CD14-positive monocyte (primary cell): ENCODE measurements at regions not wholly inside any gene's neighbourhood (a gene's known extent, or its start where the extent isn't known, plus 50 kb on each side); places are given as distances from the start of the nearest gene placed in this dataset.

ENCODE experiments used
- DNase-seq, 3 donors: peaks; one replicate each; pipeline ENCODE4 v3.0.0-alpha.2; 2011 to 2022
- H2AFZ ChIP-seq: 2 replicates; pipeline ENCODE4 v1.6.0; 2012; ENCODE audit warnings: mild to moderate bottlenecking, low read depth, low read length, inconsistent platforms; ENCODE audit not compliant: insufficient read depth, poor library complexity, severe bottlenecking
- H3K27ac ChIP-seq, 2 donors: 1 replicate in 1 of 2; 2 replicates in 1 of 2; pipeline ENCODE4 v1.5.1; 2012 to 2013; ENCODE audit warnings: low read length in 2 of 2, control low read depth in 1 of 2, inconsistent platforms in 1 of 2, low read depth in 1 of 2, mild to moderate bottlenecking in 1 of 2
- H3K27me3 ChIP-seq, 2 donors: one replicate each; pipeline versions ENCODE4 v1.6.0 to v1.6.1; 2011 to 2013; ENCODE audit warnings: low read length in 2 of 2; ENCODE audit not compliant: control insufficient read depth in 2 of 2, insufficient read depth in 2 of 2
- H3K36me3 ChIP-seq, 2 donors: replicated peaks in 1 of 2; 1 replicate in 1 of 2; 2 replicates in 1 of 2; pipeline versions ENCODE4 v1.5.1 to v1.6.1; 2012 to 2013; ENCODE audit warnings: low read length in 2 of 2, control low read depth in 1 of 2, inconsistent platforms in 1 of 2, mild to moderate bottlenecking in 1 of 2; ENCODE audit not compliant: insufficient read depth in 2 of 2, control insufficient read depth in 1 of 2
- H3K4me1 ChIP-seq, 2 donors: 1 replicate in 1 of 2; 2 replicates in 1 of 2; pipeline versions ENCODE4 v1.5.1 to v1.6.1; 2012 to 2013; ENCODE audit warnings: low read length in 2 of 2, control low read depth in 1 of 2, inconsistent platforms in 1 of 2, mild to moderate bottlenecking in 1 of 2, moderate library complexity in 1 of 2; ENCODE audit not compliant: insufficient read depth in 2 of 2, control insufficient read depth in 1 of 2
- H3K4me2 ChIP-seq: replicated peaks from 2 replicates; pipeline ENCODE3; 2012; ENCODE audit warnings: low read length, moderate library complexity, mild to moderate bottlenecking; ENCODE audit not compliant: poor library complexity, severe bottlenecking; ENCODE audit errors: extremely low read depth
- H3K4me3 ChIP-seq, 3 experiments: fragments of 200-600 bp in 1 of 3; sonication (generic) in 1 of 3; replicated peaks in 1 of 3; 1 replicate in 2 of 3; 2 replicates in 1 of 3; pipeline ENCODE4 v1.5.1; 2011 to 2013; ENCODE audit warnings: low read length in 3 of 3, mild to moderate bottlenecking in 3 of 3, control low read depth in 2 of 3, low read depth in 2 of 3, inconsistent platforms in 1 of 3, moderate library complexity in 1 of 3
- H3K79me2 ChIP-seq: 2 replicates; pipeline ENCODE4 v1.6.0; 2012; ENCODE audit warnings: mild to moderate bottlenecking, control low read depth, inconsistent platforms, low read length, moderate library complexity; ENCODE audit not compliant: insufficient read depth
- H3K9ac ChIP-seq: 2 replicates; pipeline ENCODE4 v1.6.0; 2017; ENCODE audit warnings: low read length, mild to moderate bottlenecking; ENCODE audit not compliant: insufficient read depth, poor library complexity, severe bottlenecking
- H3K9me3 ChIP-seq, 2 donors: replicated peaks in 1 of 2; 1 replicate in 1 of 2; 2 replicates in 1 of 2; pipeline versions ENCODE4 v1.5.1 to v1.6.1; 2012 to 2013; ENCODE audit warnings: low read length in 2 of 2, control low read depth in 1 of 2; ENCODE audit not compliant: control insufficient read depth in 1 of 2, insufficient read depth in 1 of 2
- H4K20me1 ChIP-seq: 2 replicates; pipeline ENCODE4 v1.6.0; 2012; ENCODE audit warnings: mild to moderate bottlenecking, low read length, control low read depth, moderate library complexity; ENCODE audit not compliant: insufficient read depth
- H3K27ac Mint-ChIP-seq, 7 donors: one replicate each; pipeline ENCODE4 v1.8.0; 2020; ENCODE audit warnings: mild to moderate bottlenecking in 7 of 7, mixed read lengths in 7 of 7, moderate library complexity in 6 of 7, inconsistent platforms in 2 of 7
- H3K27me3 Mint-ChIP-seq, 3 donors: one replicate each; pipeline ENCODE4 v1.8.0; 2021 to 2022; ENCODE audit warnings: low read depth in 3 of 3, mild to moderate bottlenecking in 3 of 3, mixed read lengths in 3 of 3, moderate library complexity in 3 of 3, inconsistent platforms in 1 of 3
- H3K36me3 Mint-ChIP-seq, 2 donors: one replicate each; pipeline ENCODE4 v1.8.0; 2020; ENCODE audit warnings: mixed read lengths in 2 of 2, inconsistent platforms in 1 of 2, mild to moderate bottlenecking in 1 of 2
- H3K4me1 Mint-ChIP-seq: one replicate; pipeline ENCODE4 v1.8.0; 2020; ENCODE audit warnings: mild to moderate bottlenecking, mixed read lengths
- H3K4me3 Mint-ChIP-seq, 2 donors: one replicate each; pipeline ENCODE4 v1.8.0; 2020; ENCODE audit warnings: mild to moderate bottlenecking in 2 of 2, mixed read lengths in 2 of 2, moderate library complexity in 1 of 2
- H3K9me3 Mint-ChIP-seq, 7 donors: one replicate each; pipeline ENCODE4 v1.8.0; 2020 to 2022; ENCODE audit warnings: mixed read lengths in 7 of 7, mild to moderate bottlenecking in 6 of 7, moderate library complexity in 6 of 7, inconsistent platforms in 2 of 7
- CTCF ChIP-seq: fragments of 200-600 bp; IDR thresholded peaks from one replicate; pipeline ENCODE4 v1.8.0; 2022; ENCODE audit warnings: antibody characterized with exemption, mild to moderate bottlenecking
- WGBS: methylation state at CpG from one replicate; pipeline ENCODE4 v1.1.5; 2013; ENCODE audit warnings: missing lambda C conversion rate; ENCODE audit not compliant: insufficient coverage; 5-methylcytosine and 5-hydroxymethylcytosine counted together
- intact Hi-C, 2 donors: fragments of 100-400 bp; cut with micrococcal nuclease; formaldehyde crosslinking; loops; one replicate each; pipeline versions ENCODE4 v1.15.0 to v1.15.1; 2023

DNA sequence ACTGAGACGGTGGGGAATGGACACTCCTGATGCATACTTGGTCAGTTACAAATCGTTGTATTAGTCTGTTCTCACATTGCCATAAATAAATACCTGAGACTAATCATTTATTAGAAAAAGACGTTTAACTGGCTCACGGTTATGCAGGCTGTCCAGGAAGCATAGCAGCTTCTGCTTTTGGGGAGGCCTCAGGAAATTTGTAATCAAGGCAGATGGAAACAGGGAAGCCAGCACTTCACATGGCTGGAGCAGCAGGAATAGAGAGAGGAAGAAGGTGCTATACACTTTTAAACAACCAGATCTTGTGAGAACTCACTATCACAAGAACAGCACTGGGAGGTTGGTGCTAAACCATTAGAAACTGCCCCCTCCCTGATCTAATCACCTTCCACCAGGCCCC, 418.2 kb downstream of the FLRT2 start:
- Mint-ChIP-seq H3K4me1 (peaks cover 34% of the 10 kb centered on the region), H3K27me3 (no peaks in the 10 kb centered on the region), H3K9me3 (peaks cover 0 to 2% (median 0%) of the 10 kb centered on the region in 7 donors), H3K36me3 (peaks cover 2% of the 10 kb centered on the region in 2 donors), H3K27ac (peak overlapping the region; percentile 47 to 88 (median 70)), H3K4me3 (peak overlapping the region in 1 of 2 donors; percentile 69)
- Histone ChIP-seq H3K9me3 (no peaks in the 10 kb centered on the region), H2AFZ (no peak overlapping the region), H3K36me3 (no peaks in the 10 kb centered on the region), H3K79me2 (no peaks in the 10 kb centered on the region), H3K4me2 (peak overlapping the region; percentile 58), H4K20me1 (no peaks in the 10 kb centered on the region), H3K4me1 (peaks cover 23 to 31% of the 10 kb centered on the region in 2 donors), H3K9ac (peak overlapping the region; percentile 13), H3K27ac (peak overlapping the region in 1 of 2 donors; percentile 50), H3K27me3 (no peaks in the 10 kb centered on the region), H3K4me3 (peak overlapping the region in 1 of 3 experiments; percentile 50)
- no peak for TF ChIP-seq CTCF
- no CpG with 5 or more reads among the region's 4 CpGs for WGBS
- intact Hi-C loops = loop anchor here in 1 of 2 donors (10.0 kb wide), 1 partner anchor 343 kb away; no protein-coding TSS in a partner anchor
- DNase-seq = peak; percentile 52 to 74 (median 61)

DNA sequence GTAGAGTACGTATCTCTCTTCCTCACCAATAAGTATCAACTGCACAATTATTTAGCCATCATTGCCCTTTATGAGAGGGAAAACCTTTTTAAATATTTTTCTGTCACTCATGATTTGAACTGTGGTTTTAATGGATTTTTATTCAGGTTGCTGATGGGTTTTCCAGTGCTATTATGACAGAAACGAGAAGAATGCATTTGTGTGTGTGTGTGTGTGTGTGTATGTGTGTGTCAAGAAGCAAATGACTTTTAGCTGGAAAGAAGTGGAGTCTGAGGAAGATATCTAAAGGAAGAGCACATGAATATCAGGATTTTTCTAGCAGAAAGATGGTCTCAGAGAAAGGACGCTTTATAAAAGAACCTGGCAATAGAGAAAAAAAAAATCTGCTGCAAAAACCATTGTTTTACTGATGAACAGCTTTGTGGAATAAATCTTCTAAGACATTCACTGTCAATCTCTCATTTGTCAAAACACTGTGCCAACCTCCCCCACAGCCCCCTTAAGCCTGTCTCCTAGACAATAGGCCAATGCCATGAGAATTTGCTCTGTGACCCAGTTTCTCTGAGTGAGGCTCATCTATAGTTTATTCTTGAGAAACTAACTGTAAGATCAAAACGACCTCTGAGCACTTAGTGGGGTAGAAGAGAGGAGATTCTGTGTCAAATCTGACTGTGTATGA, 417.7 kb downstream of the FLRT2 start:
- no peaks in the 10 kb centered on the region for H3K27me3 ChIP-seq
- intact Hi-C loops = loop anchor here in 1 of 2 donors (10.0 kb wide), 1 partner anchor 343 kb away; no protein-coding TSS in a partner anchor
- Mint-ChIP-seq H3K27me3 (no peaks in the 10 kb centered on the region), H3K9me3 (peaks cover 0 to 2% (median 0%) of the 10 kb centered on the region in 7 donors), H3K36me3 (peaks cover 2% of the 10 kb centered on the region in 2 donors), H3K4me1 (peaks cover 39% of the 10 kb centered on the region), H3K4me3 (peak overlapping the region in 1 of 2 donors; percentile 69), H3K27ac (peak overlapping the region; percentile 47 to 88 (median 70))
- H3K9me3 ChIP-seq = no peaks in the 10 kb centered on the region
- H3K4me1 ChIP-seq = peaks cover 27 to 36% of the 10 kb centered on the region in 2 donors
- H3K27ac ChIP-seq = peak overlapping the region in 1 of 2 donors; percentile 50
- peak overlapping the region in 1 of 3 experiments; percentile 50 for H3K4me3 ChIP-seq
- no peak for DNase-seq
- H3K36me3 ChIP-seq = no peaks in the 10 kb centered on the region
- H2AFZ ChIP-seq = no peak overlapping the region
- peak overlapping the region; percentile 58 for H3K4me2 ChIP-seq
- no peaks in the 10 kb centered on the region for H4K20me1 ChIP-seq
- TF ChIP-seq CTCF = no peak
- peak overlapping the region; percentile 13 for H3K9ac ChIP-seq
- H3K79me2 ChIP-seq = no peaks in the 10 kb centered on the region
- 11% methylated on average over 2 of the region's 4 CpGs for WGBS
